ENCODE measurements at regions not wholly inside any gene's neighbourhood (a gene's known extent, or its start where the extent isn't known, plus 50 kb on each side); places are given as distances from the start of the nearest gene placed in this dataset.

- Histone ChIP-seq H3K4me2 (ENCODE audit: insufficient read depth, low read length) (no peak overlapping the region), H3K9me3 (ENCODE audit: insufficient read depth, low read length, severe bottlenecking) (no peaks in the 10 kb centered on the region), H3K4me1 (ENCODE audit: insufficient read depth, low read length) (no peaks in the 10 kb centered on the region), H3K36me3 (ENCODE audit: insufficient read depth, low read length) (no peaks in the 10 kb centered on the region), H3K9ac (ENCODE audit: low read depth, low read length) (no peak overlapping the region), H3K27me3 (ENCODE audit: insufficient read depth, low read length, poor library complexity) (no peaks in the 10 kb centered on the region), H3K4me3 (ENCODE audit: low read depth in 1 of 2, low read length in 2 of 2) (no peak overlapping the region), H4K20me1 (ENCODE audit: insufficient read depth, low read length) (no peaks in the 10 kb centered on the region), H2AFZ (ENCODE audit: low read depth, low read length) (no peak overlapping the region), H3K79me2 (ENCODE audit: insufficient read depth, low read length) (no peaks in the 10 kb centered on the region), H3K27ac (ENCODE audit: low read length) (no peak overlapping the region)
- TF ChIP-seq CTCF (IDR thresholded peaks at IDR 0.05; ENCODE audit: borderline replicate concordance, extremely low read depth, low read length, poor library complexity, severe bottlenecking) (no peak), EZH2 (IDR thresholded peaks at IDR 0.05; ENCODE audit: borderline replicate concordance, low read depth, low read length, severe bottlenecking) (no peak)
- no peak for ATAC-seq (ENCODE audit: insufficient read depth, low read depth)
- DNase-seq: no peak
Observed at GRCh38 chr13:72383646-72384045, 343.8 kb downstream of the MZT1 start.

DNA sequence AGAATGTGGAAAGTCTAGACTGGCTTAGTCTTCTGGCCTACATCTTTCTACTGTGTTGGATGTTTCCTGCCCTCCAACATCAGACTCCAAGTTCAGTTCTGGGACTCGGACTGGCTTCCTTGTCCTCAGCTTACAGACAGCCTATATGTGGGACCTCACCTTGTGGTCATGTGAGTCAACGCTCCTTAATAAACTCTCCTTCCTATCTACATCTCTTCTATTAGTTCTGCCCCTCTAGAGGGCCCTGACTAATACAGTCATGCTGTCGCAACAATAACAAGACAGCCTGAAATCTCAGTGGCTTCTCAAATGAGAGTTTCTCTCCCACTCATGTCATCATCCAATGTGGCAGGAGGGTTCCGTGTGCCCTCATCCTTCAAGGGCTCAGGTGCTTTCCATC, 347.8 kb downstream of the MZT1 start:
- Histone ChIP-seq H3K9me3 (ENCODE audit: insufficient read depth, low read length, severe bottlenecking) (no peaks in the 10 kb centered on the region), H3K9ac (ENCODE audit: low read depth, low read length) (no peak overlapping the region), H3K36me3 (ENCODE audit: insufficient read depth, low read length) (no peaks in the 10 kb centered on the region), H4K20me1 (ENCODE audit: insufficient read depth, low read length) (no peaks in the 10 kb centered on the region), H3K4me1 (ENCODE audit: insufficient read depth, low read length) (no peaks in the 10 kb centered on the region), H3K79me2 (ENCODE audit: insufficient read depth, low read length) (no peaks in the 10 kb centered on the region), H3K27me3 (ENCODE audit: insufficient read depth, low read length, poor library complexity) (no peaks in the 10 kb centered on the region), H2AFZ (ENCODE audit: low read depth, low read length) (no peak overlapping the region), H3K27ac (ENCODE audit: low read length) (no peak overlapping the region), H3K4me3 (ENCODE audit: low read depth in 1 of 2, low read length in 2 of 2) (no peak overlapping the region), H3K4me2 (ENCODE audit: insufficient read depth, low read length) (no peak overlapping the region)
- ATAC-seq (ENCODE audit: insufficient read depth, low read depth) (no peak), DNase-seq (no peak)
- TF ChIP-seq CTCF (IDR thresholded peaks at IDR 0.05; ENCODE audit: borderline replicate concordance, extremely low read depth, low read length, poor library complexity, severe bottlenecking): no peak
- no peak for TF ChIP-seq EZH2 (IDR thresholded peaks at IDR 0.05; ENCODE audit: borderline replicate concordance, low read depth, low read length, severe bottlenecking)

DNA sequence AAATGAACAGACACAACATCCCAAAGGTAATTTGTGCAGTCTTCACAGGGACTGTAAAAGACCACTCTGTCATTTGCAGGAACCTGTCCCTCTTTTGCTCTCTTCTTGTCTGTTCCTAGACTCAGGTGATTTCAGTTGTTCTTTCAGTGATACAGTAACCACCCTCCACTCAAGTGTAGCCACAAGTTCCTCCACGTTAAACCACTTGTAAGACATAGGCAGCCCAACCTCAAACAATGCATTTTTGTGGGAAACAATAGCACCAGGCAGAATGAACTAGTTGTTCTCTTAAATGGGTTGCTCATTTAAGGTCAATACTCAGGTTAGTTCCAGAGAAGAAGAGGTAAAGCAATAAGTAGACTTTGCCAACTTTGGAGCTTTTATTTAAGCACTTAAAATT, 359.4 kb downstream of the MZT1 start:
- H3K4me1 ChIP-seq (ENCODE audit: insufficient read depth, low read length): no peaks in the 10 kb centered on the region
- H4K20me1 ChIP-seq (ENCODE audit: insufficient read depth, low read length): no peaks in the 10 kb centered on the region
- no peak overlapping the region for H3K4me2 ChIP-seq (ENCODE audit: insufficient read depth, low read length)
- no peaks in the 10 kb centered on the region for H3K9me3 ChIP-seq (ENCODE audit: insufficient read depth, low read length, severe bottlenecking)
- ATAC-seq (ENCODE audit: insufficient read depth, low read depth): no peak
- no peaks in the 10 kb centered on the region for H3K79me2 ChIP-seq (ENCODE audit: insufficient read depth, low read length)
- H3K9ac ChIP-seq (ENCODE audit: low read depth, low read length): no peak overlapping the region
- TF ChIP-seq EZH2 (IDR thresholded peaks at IDR 0.05; ENCODE audit: borderline replicate concordance, low read depth, low read length, severe bottlenecking) (no peak), CTCF (IDR thresholded peaks at IDR 0.05; ENCODE audit: borderline replicate concordance, extremely low read depth, low read length, poor library complexity, severe bottlenecking) (no peak)
- no peak for DNase-seq
- H3K36me3 ChIP-seq (ENCODE audit: insufficient read depth, low read length): no peaks in the 10 kb centered on the region
- no peak overlapping the region for H3K4me3 ChIP-seq (ENCODE audit: low read depth in 1 of 2, low read length in 2 of 2)
- H3K27me3 ChIP-seq (ENCODE audit: insufficient read depth, low read length, poor library complexity): peaks cover 3% of the 10 kb centered on the region
- no peak overlapping the region for H2AFZ ChIP-seq (ENCODE audit: low read depth, low read length)
- no peak overlapping the region for H3K27ac ChIP-seq (ENCODE audit: low read length)

DNA sequence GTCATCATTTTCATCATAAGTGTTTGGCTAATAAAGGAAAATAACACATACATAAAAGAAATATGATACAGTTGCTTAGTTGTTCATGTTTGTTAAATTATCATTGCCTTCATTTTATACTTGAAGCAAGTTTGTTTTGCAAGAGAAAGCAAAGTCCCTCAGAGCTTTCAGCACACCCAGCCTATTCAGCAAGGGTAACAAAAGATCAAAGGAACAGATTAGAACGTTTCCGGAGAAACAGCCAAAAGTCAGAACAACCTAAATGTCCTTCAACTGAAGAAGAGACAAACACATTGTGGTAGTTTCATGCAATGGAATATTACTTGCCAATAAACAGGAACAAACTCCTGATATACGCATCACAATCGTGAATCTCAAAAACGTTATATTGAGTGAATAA, 380.7 kb downstream of the MZT1 start:
- Histone ChIP-seq H3K79me2 (ENCODE audit: insufficient read depth, low read length) (no peaks in the 10 kb centered on the region), H3K9me3 (ENCODE audit: insufficient read depth, low read length, severe bottlenecking) (no peaks in the 10 kb centered on the region), H3K4me2 (ENCODE audit: insufficient read depth, low read length) (no peak overlapping the region), H3K9ac (ENCODE audit: low read depth, low read length) (no peak overlapping the region), H3K4me3 (ENCODE audit: low read depth in 1 of 2, low read length in 2 of 2) (no peak overlapping the region), H3K4me1 (ENCODE audit: insufficient read depth, low read length) (no peaks in the 10 kb centered on the region), H4K20me1 (ENCODE audit: insufficient read depth, low read length) (no peaks in the 10 kb centered on the region), H3K36me3 (ENCODE audit: insufficient read depth, low read length) (no peaks in the 10 kb centered on the region), H2AFZ (ENCODE audit: low read depth, low read length) (no peak overlapping the region), H3K27ac (ENCODE audit: low read length) (no peak overlapping the region), H3K27me3 (ENCODE audit: insufficient read depth, low read length, poor library complexity) (no peaks in the 10 kb centered on the region)
- ATAC-seq (ENCODE audit: insufficient read depth, low read depth) (no peak), DNase-seq (no peak)
- no peak for TF ChIP-seq EZH2 (IDR thresholded peaks at IDR 0.05; ENCODE audit: borderline replicate concordance, low read depth, low read length, severe bottlenecking)
- TF ChIP-seq CTCF (IDR thresholded peaks at IDR 0.05; ENCODE audit: borderline replicate concordance, extremely low read depth, low read length, poor library complexity, severe bottlenecking): no peak

Data from DND-41 (cell line).